Ishikawa (cell line): ENCODE measurements at regions not wholly inside any gene's neighbourhood (a gene's known extent, or its start where the extent isn't known, plus 50 kb on each side); places are given as distances from the start of the nearest gene placed in this dataset.

Experiments used
- EP300 ChIP-seq: IDR thresholded peaks from 2 replicates; pipeline ENCODE4 v1.6.1; 2012; ENCODE audit warnings: borderline replicate concordance
- TAF1 ChIP-seq: IDR thresholded peaks from 2 replicates; pipeline ENCODE4 v1.6.1; 2012; ENCODE audit warnings: low read depth, mild to moderate bottlenecking
- TCF12 ChIP-seq: IDR thresholded peaks from 2 replicates; pipeline ENCODE4 v1.6.1; 2012; ENCODE audit warnings: low read depth
- TF ChIP-seq, protein P1 (sequence below): IDR thresholded peaks from 2 replicates; pipeline ENCODE4 v1.6.1; 2012

DNA sequence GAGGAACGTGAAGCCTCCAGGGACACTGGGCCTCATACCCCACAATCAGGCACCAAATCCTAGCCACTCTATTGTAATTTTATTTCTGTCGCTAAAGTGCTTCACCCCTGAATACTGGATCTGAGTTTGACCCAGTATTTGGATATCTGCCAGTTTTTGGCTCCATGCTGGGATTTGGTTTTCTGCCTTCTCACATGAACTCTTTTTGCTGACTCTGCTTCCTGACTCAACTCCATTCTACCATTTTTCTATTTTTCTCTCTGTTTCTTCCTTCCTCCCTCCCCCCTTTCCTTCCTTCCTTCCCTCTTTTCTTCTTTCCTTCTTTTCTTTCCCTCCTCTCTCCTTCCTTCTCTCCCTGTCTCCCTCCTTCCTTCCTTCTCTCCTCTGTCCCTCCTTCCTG, 151.3 kb upstream of the GJB5 start:
- TF ChIP-seq EP300 (no peak), TCF12 (no peak), TAF1 (no peak)
- TF ChIP-seq, protein P1, sequence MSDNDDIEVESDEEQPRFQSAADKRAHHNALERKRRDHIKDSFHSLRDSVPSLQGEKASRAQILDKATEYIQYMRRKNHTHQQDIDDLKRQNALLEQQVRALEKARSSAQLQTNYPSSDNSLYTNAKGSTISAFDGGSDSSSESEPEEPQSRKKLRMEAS, result no peak
